GM21825 (cell line): ENCODE measurements at regions not wholly inside any gene's neighbourhood (a gene's known extent, or its start where the extent isn't known, plus 50 kb on each side); places are given as distances from the start of the nearest gene placed in this dataset.
A peak's percentile ranks its signal among the peaks of the same experiment; 100 is the strongest.
"Not testable (repeated sequence)": the region's sequence is repeated elsewhere in the genome, so short reads cannot be mapped to it uniquely, and the experiment has no call there.

ENCODE experiments used
- ATAC-seq: cut with Tn5 transposase; IDR thresholded peaks from one replicate; pipeline ENCODE4 v1.9.1; 2021; ENCODE audit warnings: mild to moderate bottlenecking, moderate library complexity; ENCODE audit not compliant: unreplicated experiment

GRCh38 chr6:97669191-97670031 lies 386.4 kb upstream of the MMS22L start:
- peak; percentile 100 for ATAC-seq

- ATAC-seq: no peak
Observed at GRCh38 chr6:97674802-97675201, 391.8 kb upstream of the MMS22L start.

- no peak for ATAC-seq
Observed at GRCh38 chr6:97677626-97678025, 394.6 kb upstream of the MMS22L start.

- ATAC-seq: no peak
Observed at GRCh38 chr6:97687916-97688315, 404.9 kb upstream of the MMS22L start.

GRCh38 chr6:97689078-97689754 lies 406.2 kb upstream of the MMS22L start:
- ATAC-seq: no peak

GRCh38 chr6:97697456-97697855 lies 414.4 kb upstream of the MMS22L start:
- no peak for ATAC-seq

GRCh38 chr6:97701801-97702200 lies 418.8 kb upstream of the MMS22L start:
- ATAC-seq: no peak

GRCh38 chr6:97702248-97702647 lies 419.2 kb upstream of the MMS22L start:
- no peak for ATAC-seq

- no peak for ATAC-seq
Observed at GRCh38 chr6:97703661-97704060, 420.6 kb upstream of the MMS22L start.

GRCh38 chr6:97705568-97705967 lies 422.6 kb upstream of the MMS22L start:
- ATAC-seq: no peak

- ATAC-seq: no peak
Observed at GRCh38 chr6:97712751-97713150, 429.7 kb upstream of the MMS22L start.

- ATAC-seq: no peak
Observed at GRCh38 chr6:97714772-97715171, 431.8 kb upstream of the MMS22L start.

GRCh38 chr6:97717086-97717485 lies 434.1 kb upstream of the MMS22L start:
- no peak for ATAC-seq

GRCh38 chr6:97726378-97726777 lies 443.4 kb upstream of the MMS22L start:
- ATAC-seq: no peak

GRCh38 chr6:97732045-97732444 lies 449.0 kb upstream of the MMS22L start:
- ATAC-seq: no peak

GRCh38 chr6:97757575-97757974 lies 474.6 kb upstream of the MMS22L start:
- ATAC-seq: no peak

GRCh38 chr6:97765461-97765860 lies 482.4 kb upstream of the MMS22L start:
- ATAC-seq: no peak

GRCh38 chr6:97771372-97771771 lies 488.4 kb upstream of the MMS22L start:
- no peak for ATAC-seq

GRCh38 chr6:97775012-97775411 lies 492.0 kb upstream of the MMS22L start:
- no peak for ATAC-seq

GRCh38 chr6:97778290-97779038 lies 495.4 kb upstream of the MMS22L start:
- ATAC-seq: no peak

GRCh38 chr6:97779039-97779766 lies 496.2 kb upstream of the MMS22L start:
- ATAC-seq: not testable (repeated sequence)
